K562 (cell line): ENCODE measurements at regions not wholly inside any gene's neighbourhood (a gene's known extent, or its start where the extent isn't known, plus 50 kb on each side); places are given as distances from the start of the nearest gene placed in this dataset.

ENCODE experiments used
- ATAC-seq: fragments of 200-7000 bp; cut with Tn5 transposase; 3 replicates; pipeline ENCODE4 v1.9.1; 2020; ENCODE audit warnings: moderate library complexity
- BruUV-seq: library from RNA; stranded (reverse); fragments of 400-500 nt; replicated peaks from 2 replicates; lab custom pipeline; 2021; lab: Mats Ljungman, UMichigan
- CTCF ChIA-PET: fragments of 300-600 bp; formaldehyde crosslinking; extraction: SDS; loops from one replicate; lab custom pipeline; 2021; ENCODE audit warnings: low intra/inter-chr PET ratio; lab: Yijun Ruan, JAX
- POLR2A ChIA-PET: fragments of 300-600, 350-650 bp; sonication (Branson Sonifier 250); formaldehyde crosslinking; extraction: SDS; loops from one replicate; lab custom pipeline; 2021; ENCODE audit warnings: antibody characterized with exemption, inconsistent platforms; lab: Yijun Ruan, JAX
- DNase-seq, 4 experiments: peaks; one replicate each; pipeline versions ENCODE4 v3.0.0 to v3.0.0-alpha.2; 2011 to 2018; ENCODE audit warnings: low spot score in 3 of 4, mixed read lengths in 3 of 4; ENCODE audit errors: extremely low read depth in 1 of 4
- FAIRE-seq: peaks from 2 replicates; lab custom pipeline; 2011; peaks lifted over from hg19 to GRCh38; lab: Jason Lieb, UNC
- H2AFZ ChIP-seq: 2 replicates; pipeline ENCODE4 v1.6.0; 2011; ENCODE audit warnings: low read depth, low read length, control low read depth, inconsistent platforms
- H3K27ac ChIP-seq: fragments of 200-600 bp; 3 replicates; pipeline ENCODE4 v1.8.0; 2011; ENCODE audit warnings: low read depth, mild to moderate bottlenecking, control low read depth, inconsistent platforms, low read length, moderate library complexity, mixed read lengths; ENCODE audit errors: extremely low read depth
- H3K27me3 ChIP-seq, 2 experiments: fragments of 300-600 bp in 1 of 2; 2 replicates in 1 of 2; 3 replicates in 1 of 2; pipeline versions ENCODE4 v1.6.0 to v1.8.0; 2011; ENCODE audit warnings: inconsistent platforms in 2 of 2, low read length in 2 of 2, mild to moderate bottlenecking in 1 of 2, mixed read lengths in 1 of 2, moderate library complexity in 1 of 2; ENCODE audit not compliant: control insufficient read depth in 2 of 2, insufficient read depth in 2 of 2
- H3K36me3 ChIP-seq: fragments of 300-600 bp; 3 replicates; pipeline ENCODE4 v1.8.0; 2011; ENCODE audit warnings: mild to moderate bottlenecking, low read length, inconsistent platforms; ENCODE audit not compliant: control insufficient read depth, insufficient read depth
- H3K4me1 ChIP-seq, 2 experiments: fragments of 200-600 bp in 1 of 2; replicated peaks in 1 of 2; 2 replicates in 1 of 2; 3 replicates in 1 of 2; pipeline versions ENCODE4 v1.5.1 to v1.8.0; 2011; ENCODE audit warnings: inconsistent platforms in 2 of 2, low read length in 2 of 2, mild to moderate bottlenecking in 1 of 2, mixed read lengths in 1 of 2, moderate library complexity in 1 of 2; ENCODE audit not compliant: control insufficient read depth in 2 of 2, insufficient read depth in 2 of 2
- H3K4me2 ChIP-seq: 2 replicates; pipeline ENCODE4 v1.6.1; 2011; ENCODE audit warnings: low read length, control low read depth, inconsistent platforms, mixed read lengths; ENCODE audit not compliant: insufficient read depth
- H3K4me3 ChIP-seq: fragments of 200-600 bp; sonication (generic), shearing (Covaris generic); 2 replicates; pipeline ENCODE4 v1.5.1; 2016; ENCODE audit warnings: control low read depth, inconsistent platforms
- H3K79me2 ChIP-seq: fragments of 200-600 bp; 3 replicates; pipeline ENCODE4 v1.8.0; 2011; ENCODE audit warnings: low read length, inconsistent platforms; ENCODE audit not compliant: control insufficient read depth, insufficient read depth
- H3K9ac ChIP-seq, 2 experiments: 2 replicates each; pipeline versions ENCODE4 v1.6.0 to v1.6.1; 2011; ENCODE audit warnings: low read depth in 2 of 2, low read length in 2 of 2, control low read depth in 1 of 2, inconsistent platforms in 1 of 2, mild to moderate bottlenecking in 1 of 2, mixed read lengths in 1 of 2; ENCODE audit not compliant: insufficient read depth in 1 of 2
- H3K9me1 ChIP-seq: one replicate; pipeline ENCODE4 v1.6.0; 2011; ENCODE audit warnings: inconsistent platforms, mild to moderate bottlenecking, low read length, moderate library complexity; ENCODE audit not compliant: control insufficient read depth, insufficient read depth
- H3K9me3 ChIP-seq: replicated peaks from 2 replicates; pipeline ENCODE4 v1.5.1; 2011; ENCODE audit warnings: low read depth, low read length, inconsistent platforms; ENCODE audit not compliant: control insufficient read depth, insufficient read depth
- H4K20me1 ChIP-seq: replicated peaks from 2 replicates; pipeline ENCODE4 v1.6.1; 2011; ENCODE audit warnings: low read length, inconsistent platforms, mixed read lengths; ENCODE audit not compliant: control insufficient read depth, insufficient read depth
- CBX8 ChIP-seq: fragments of 200-600 bp; sonication (generic); IDR thresholded peaks from 2 replicates; pipeline ENCODE4 v1.6.1; 2012; ENCODE audit warnings: borderline replicate concordance, mixed run types, low read depth, mild to moderate bottlenecking, moderate library complexity, mixed read lengths, low read length, control low read depth, inconsistent platforms; ENCODE audit not compliant: poor library complexity, severe bottlenecking; ENCODE audit errors: extremely low read depth
- FOXK1 ChIP-seq: sonication (generic); formaldehyde crosslinking; IDR thresholded peaks from 2 replicates; pipeline ENCODE4 v1.8.0; 2022; ENCODE audit warnings: missing genetic modification reagents, mild to moderate bottlenecking, borderline replicate concordance
- HMG20B ChIP-seq: fragments of 250-450 bp; sonication (Bioruptor Pico); IDR thresholded peaks from 2 replicates; pipeline ENCODE4 v1.5.0; 2021; ENCODE audit warnings: mild to moderate bottlenecking
- RNF2 ChIP-seq: sonication (generic); IDR thresholded peaks from 2 replicates; pipeline ENCODE4 v1.6.1; 2016
- SMARCA4 ChIP-seq: fragments of 450-650 bp; IDR thresholded peaks from 2 replicates; pipeline ENCODE4 v1.6.1; 2016
- SMC3 ChIP-seq: conservative IDR thresholded peaks from 2 replicates; pipeline ENCODE4 v1.6.1; 2011; ENCODE audit warnings: low read depth, low read length, improper control_type of control experiment; ENCODE audit not compliant: insufficient read depth
- TRIM28 ChIP-seq: fragments of 450-650 bp; IDR thresholded peaks from 2 replicates; pipeline ENCODE4 v1.6.1; 2017
- WGBS: fragments of 100-300 bp; shearing (Covaris generic); methylation state at CpG from one replicate; pipeline ENCODE4 v1.1.6; 2016; ENCODE audit warnings: low coverage, mixed read lengths; ENCODE audit not compliant: insufficient coverage; ENCODE audit errors: missing lambda C conversion rate; 5-methylcytosine and 5-hydroxymethylcytosine counted together
- in situ Hi-C: fragments of 300-500 bp; cut with MboI; formaldehyde crosslinking; loops from 4 replicates; pipeline ENCODE4 v1.15.0; 2018; ENCODE audit warnings: inconsistent platforms, mixed read lengths
- intact Hi-C: fragments of 100-400 bp; cut with micrococcal nuclease; formaldehyde crosslinking; loops from 2 replicates; pipeline ENCODE4 v1.14.2; 2022
- TF ChIP-seq, protein P1 (sequence below): fragments of 250-450 bp; sonication (Bioruptor Pico); IDR thresholded peaks from 2 replicates; pipeline ENCODE4 v1.5.0; 2020; ENCODE audit warnings: mild to moderate bottlenecking

- Histone ChIP-seq H2AFZ (no peak overlapping the region), H3K9me3 (no peaks in the 10 kb centered on the region), H3K4me2 (no peak overlapping the region), H3K9me1 (no peaks in the 10 kb centered on the region), H3K27me3 (no peaks in the 10 kb centered on the region), H3K79me2 (no peaks in the 10 kb centered on the region), H3K36me3 (peaks cover 27% of the 10 kb centered on the region), H3K4me1 (no peaks in the 10 kb centered on the region), H3K4me3 (no peak overlapping the region), H4K20me1 (no peaks in the 10 kb centered on the region), H3K9ac (no peak overlapping the region), H3K27ac (no peak overlapping the region)
- 75% methylated on average over 4 of the region's 5 CpGs for WGBS
- no peak for ATAC-seq
- POLR2A ChIA-PET: no interaction called here
- TF ChIP-seq TRIM28 (no peak), HMG20B (no peak), FOXK1 (CRISPR knock-in tag) (no peak), SMARCA4 (no peak), SMC3 (no peak), RNF2 (no peak), CBX8 (no peak)
- TF ChIP-seq, protein P1, sequence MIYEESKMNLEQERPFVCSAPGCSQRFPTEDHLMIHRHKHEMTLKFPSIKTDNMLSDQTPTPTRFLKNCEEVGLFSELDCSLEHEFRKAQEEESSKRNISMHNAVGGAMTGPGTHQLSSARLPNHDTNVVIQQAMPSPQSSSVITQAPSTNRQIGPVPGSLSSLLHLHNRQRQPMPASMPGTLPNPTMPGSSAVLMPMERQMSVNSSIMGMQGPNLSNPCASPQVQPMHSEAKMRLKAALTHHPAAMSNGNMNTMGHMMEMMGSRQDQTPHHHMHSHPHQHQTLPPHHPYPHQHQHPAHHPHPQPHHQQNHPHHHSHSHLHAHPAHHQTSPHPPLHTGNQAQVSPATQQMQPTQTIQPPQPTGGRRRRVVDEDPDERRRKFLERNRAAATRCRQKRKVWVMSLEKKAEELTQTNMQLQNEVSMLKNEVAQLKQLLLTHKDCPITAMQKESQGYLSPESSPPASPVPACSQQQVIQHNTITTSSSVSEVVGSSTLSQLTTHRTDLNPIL: no peak
- intact Hi-C loops (no loop called here), in situ Hi-C loops (loop anchor here (25.0 kb wide), 1 partner anchor 757 kb away; no protein-coding TSS in a partner anchor)
- BruUV-seq: no TSS peak
- DNase-seq: no peak
- FAIRE-seq: no peak
- CTCF ChIA-PET: no interaction called here
Measured at GRCh38 chr12:91805031-91805430, 340.6 kb downstream of the BTG1 start.
